Psoas muscle (tissue), 7 donors: ENCODE measurements at regions not wholly inside any gene's neighbourhood (a gene's known extent, or its start where the extent isn't known, plus 50 kb on each side); places are given as distances from the start of the nearest gene placed in this dataset.

Source experiments
- ATAC-seq, 4 donors: fragments of 200-7000 bp; cut with Tn5 transposase; one replicate each; pipeline ENCODE4 v1.9.1; 2020; ENCODE audit warnings: moderate library complexity in 3 of 4, mild to moderate bottlenecking in 2 of 4
- DNase-seq, 2 donors: peaks; one replicate each; pipeline ENCODE4 v3.0.0-alpha.2; 2020
- H3K27ac ChIP-seq: fragments of 200-600 bp; one replicate; pipeline ENCODE4 v1.8.0; 2022
- H3K27me3 ChIP-seq, 3 donors: fragments of 200-600 bp in 1 of 3; one replicate each; pipeline versions ENCODE4 v1.6.1 to v1.8.0; 2013 to 2022; ENCODE audit warnings: low read length in 2 of 3, mild to moderate bottlenecking in 2 of 3, moderate library complexity in 1 of 3; ENCODE audit not compliant: insufficient read depth in 3 of 3
- H3K36me3 ChIP-seq, 2 donors: fragments of 200-600 bp in 1 of 2; one replicate each; pipeline versions ENCODE4 v1.6.1 to v1.8.0; 2013 to 2022; ENCODE audit warnings: low read depth in 1 of 2, mild to moderate bottlenecking in 1 of 2, moderate library complexity in 1 of 2; ENCODE audit not compliant: insufficient read depth in 1 of 2
- H3K4me1 ChIP-seq: fragments of 200-600 bp; one replicate; pipeline ENCODE4 v1.8.0; 2022
- H3K4me3 ChIP-seq: fragments of 200-600 bp; one replicate; pipeline ENCODE4 v1.8.0; 2022; ENCODE audit warnings: mild to moderate bottlenecking
- H3K9me3 ChIP-seq: fragments of 200-600 bp; one replicate; pipeline ENCODE4 v1.8.0; 2022
- CTCF ChIP-seq: fragments of 200-600 bp; IDR thresholded peaks from one replicate; pipeline ENCODE4 v1.8.0; 2022; ENCODE audit warnings: antibody characterized with exemption
- WGBS, 3 donors: extraction: QIAGEN DNeasy Blood & Tissue Kit; methylation state at CpG; one replicate each; pipeline versions ENCODE4 v1.1.6 to v1.1.7; 2013; 5-methylcytosine and 5-hydroxymethylcytosine counted together
- intact Hi-C, 2 donors: fragments of 100-400 bp; cut with DNase I; formaldehyde crosslinking; loops; one replicate each; pipeline versions ENCODE4 v1.11.0 to v1.14.2; 2022
- donor health status: healthy with polysubstance abuse.
- donor health status: DM: no; HTN: no; CAD: no; lungs with moderate emphysema.
- donor health status: Bipolar disorder and iron deficiency.
- donor health status: healthy.
- donor health status: DM: yes; HTN: yes; CAD: no.
- donor health status: DM: no; HTN: no; CAD: no.
- donor health status: DM: yes; HTN: yes; CAD: no.

GRCh38 chrX:138128027-138128671 is 562.2 kb downstream of the ZIC3 start:
- Histone ChIP-seq H3K9me3 (no peaks in the 10 kb centered on the region), H3K27me3 (no peaks in the 10 kb centered on the region), H3K36me3 (no peaks in the 10 kb centered on the region), H3K4me3 (no peak overlapping the region), H3K27ac (no peak overlapping the region), H3K4me1 (no peaks in the 10 kb centered on the region)
- WGBS, 3 donors = 22 to 30% (median 26%) methylated on average over 7 to 8 of the region's 8 CpGs
- ATAC-seq = peak in 1 of 4 donors; percentile 50
- intact Hi-C loops = loop anchor here in 1 of 2 donors (5.0 kb wide), 1 partner anchor 619 kb away; no protein-coding TSS in a partner anchor
- DNase-seq = no peak
- peak; percentile 57 for TF ChIP-seq CTCF

- ATAC-seq (no peak), DNase-seq (no peak)
- no peak overlapping the region for H3K27ac ChIP-seq
- H3K4me3 ChIP-seq = no peak overlapping the region
- no peaks in the 10 kb centered on the region for H3K9me3 ChIP-seq
- H3K36me3 ChIP-seq = no peaks in the 10 kb centered on the region
- intact Hi-C loops = no loop called here
- no peaks in the 10 kb centered on the region for H3K27me3 ChIP-seq
- no peaks in the 10 kb centered on the region for H3K4me1 ChIP-seq
- no peak for TF ChIP-seq CTCF
- WGBS, 3 donors = 19 to 33% (median 25%) methylated on average over 2 of the region's 2 CpGs
Observed at GRCh38 chrX:138150709-138151108, 560.8 kb downstream of the FGF13 start.

- no peak overlapping the region for H3K4me3 ChIP-seq
- H3K27ac ChIP-seq = no peak overlapping the region
- no peak for ATAC-seq
- DNase-seq = no peak
- H3K27me3 ChIP-seq = no peaks in the 10 kb centered on the region
- H3K4me1 ChIP-seq = no peaks in the 10 kb centered on the region
- 36 to 64% (median 62%) methylated on average over 2 of the region's 2 CpGs for WGBS, 3 donors
- no peak for TF ChIP-seq CTCF
- H3K36me3 ChIP-seq = no peaks in the 10 kb centered on the region
- intact Hi-C loops = loop anchor here in 1 of 2 donors (5.0 kb wide), 1 partner anchor 986 kb away; no protein-coding TSS in a partner anchor
- H3K9me3 ChIP-seq = no peaks in the 10 kb centered on the region
Observed at GRCh38 chrX:138157850-138158249, 553.7 kb downstream of the FGF13 start.

GRCh38 chrX:138191998-138192397 is 519.5 kb downstream of the FGF13 start:
- ATAC-seq (no peak), DNase-seq (no peak)
- intact Hi-C loops = loop anchor here (5.0 to 10.0 kb wide), 2 partner anchors 553 to 555 kb away; no protein-coding TSS in a partner anchor
- Histone ChIP-seq H3K27me3 (no peaks in the 10 kb centered on the region), H3K36me3 (no peaks in the 10 kb centered on the region), H3K4me1 (no peaks in the 10 kb centered on the region), H3K27ac (no peak overlapping the region), H3K4me3 (no peak overlapping the region), H3K9me3 (no peaks in the 10 kb centered on the region)
- TF ChIP-seq CTCF = peak; percentile 26
- WGBS, 3 donors = 6 to 20% (median 10%) methylated on average over 1 of the region's 1 CpG

GRCh38 chrX:138229718-138230117 is 481.8 kb downstream of the FGF13 start:
- intact Hi-C loops = no loop called here
- no peaks in the 10 kb centered on the region for H3K36me3 ChIP-seq

More at GRCh38 chrX:138229718-138230117, 481.8 kb downstream of the FGF13 start:
- DNase-seq (no peak), ATAC-seq (no peak)
- Histone ChIP-seq H3K27me3 (no peaks in the 10 kb centered on the region), H3K4me3 (no peak overlapping the region), H3K4me1 (no peaks in the 10 kb centered on the region), H3K27ac (no peak overlapping the region), H3K9me3 (no peaks in the 10 kb centered on the region)
- TF ChIP-seq CTCF = no peak
- 21 to 30% (median 28%) methylated on average over 2 of the region's 2 CpGs for WGBS, 3 donors
